Ammon's horn (tissue), 1 donor: ENCODE measurements at regions not wholly inside any gene's neighbourhood (a gene's known extent, or its start where the extent isn't known, plus 50 kb on each side); places are given as distances from the start of the nearest gene placed in this dataset.

ENCODE experiments used
- DNase-seq: peaks from one replicate; pipeline ENCODE4 v3.0.0-alpha.2; 2016; ENCODE audit warnings: low spot score

DNA sequence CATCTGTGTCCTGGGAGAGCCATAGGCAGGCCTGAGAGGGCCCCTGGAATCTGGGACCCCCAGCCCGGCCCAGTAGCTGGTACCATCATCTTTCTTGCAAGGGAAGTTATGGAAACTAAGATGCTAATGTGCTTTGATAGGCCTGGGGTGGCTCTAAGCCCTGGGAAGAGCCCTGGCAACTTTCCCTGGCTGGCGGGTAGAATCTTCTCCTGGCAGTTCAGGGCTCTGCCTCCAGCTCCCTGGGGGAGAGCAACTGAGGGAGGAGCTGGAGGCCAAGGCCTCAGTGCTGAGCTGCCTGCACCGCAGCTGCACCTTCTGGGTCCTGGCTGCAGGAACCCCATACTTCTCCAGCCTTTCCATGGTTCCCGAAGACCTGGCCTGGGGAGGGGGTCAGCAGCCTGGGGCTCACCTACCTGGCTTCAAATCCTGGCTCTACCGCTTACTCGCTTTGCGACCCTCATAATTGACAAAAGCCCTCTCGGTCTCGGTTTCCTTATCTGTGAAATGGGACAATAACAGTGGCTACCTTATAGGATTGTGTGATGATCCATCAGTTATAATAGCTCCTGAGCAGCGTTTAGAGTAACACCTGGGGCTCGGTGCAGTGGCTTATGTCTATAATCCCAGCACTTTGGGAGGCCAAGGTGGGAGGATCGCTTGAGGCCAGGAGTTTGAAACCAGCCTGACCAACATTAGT, 333.7 kb downstream of the SEC14L1 start:
- DNase-seq, result no peak

DNA sequence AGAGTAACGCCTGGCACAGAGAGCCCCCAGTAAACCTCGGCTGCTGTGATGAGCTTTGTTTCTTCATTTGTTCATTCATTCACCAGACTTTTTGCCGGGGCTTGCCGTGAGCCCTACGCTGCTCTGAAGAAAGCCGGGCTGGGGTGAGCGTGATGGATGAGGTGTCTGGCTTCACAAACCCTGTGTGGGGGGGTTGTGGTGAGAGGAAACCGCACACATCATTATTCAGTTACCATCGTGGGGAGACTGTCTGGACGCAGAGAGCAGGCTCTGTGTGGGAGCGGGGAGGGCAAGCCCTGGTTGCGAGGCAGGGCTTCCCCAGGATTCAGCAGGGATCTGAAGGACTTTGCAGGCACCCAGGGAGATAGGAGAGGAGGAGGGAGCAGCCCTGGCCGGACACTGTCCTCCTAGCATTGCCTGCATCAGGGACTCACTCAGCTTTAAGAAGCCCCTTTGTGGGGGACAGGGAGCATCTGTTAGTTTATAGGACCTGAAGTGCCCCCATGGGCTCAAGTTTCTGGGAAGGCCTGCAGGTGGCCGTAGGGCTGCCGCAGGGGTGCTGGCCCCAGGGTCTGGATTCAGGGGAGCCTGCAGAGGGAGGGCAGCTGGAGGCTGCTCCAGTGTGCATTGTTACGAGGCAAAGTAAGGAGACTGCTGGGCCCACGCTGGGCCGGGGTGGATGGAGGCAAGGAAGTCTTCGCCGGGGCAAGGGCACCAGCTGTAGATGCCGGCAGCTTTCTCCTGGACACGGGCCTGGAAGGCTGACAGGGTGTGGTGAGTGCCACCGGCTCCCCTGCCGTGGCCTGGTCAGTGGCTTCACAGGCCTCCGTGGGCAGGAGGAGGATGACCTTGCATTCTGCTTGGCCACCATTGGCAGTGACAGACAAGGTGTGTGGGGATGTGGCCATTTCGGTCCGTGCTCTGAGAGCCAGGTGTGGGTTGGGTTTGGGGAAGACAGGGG, 334.5 kb downstream of the SEC14L1 start:
- DNase-seq, result no peak

DNA sequence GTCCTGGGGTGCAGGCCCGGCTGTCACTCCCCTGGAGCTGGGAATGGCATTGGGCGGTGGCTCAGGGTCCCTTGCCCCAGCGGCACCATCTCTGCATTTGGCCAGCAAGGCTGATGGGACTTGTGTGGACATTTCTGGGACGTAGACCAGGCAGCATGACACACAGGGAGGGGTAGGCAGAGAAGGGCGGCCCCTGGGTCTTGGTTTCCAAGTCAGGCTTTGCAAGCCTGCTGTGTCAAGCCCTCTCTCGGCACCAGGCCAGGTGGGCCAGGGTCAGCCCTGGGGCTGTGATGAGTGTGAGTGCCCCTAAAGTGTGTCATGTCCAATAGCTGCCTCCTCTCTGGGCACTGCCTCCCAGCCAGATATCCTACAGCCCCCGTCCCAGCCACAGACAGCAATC, 335.2 kb downstream of the SEC14L1 start:
- no peak for DNase-seq

DNA sequence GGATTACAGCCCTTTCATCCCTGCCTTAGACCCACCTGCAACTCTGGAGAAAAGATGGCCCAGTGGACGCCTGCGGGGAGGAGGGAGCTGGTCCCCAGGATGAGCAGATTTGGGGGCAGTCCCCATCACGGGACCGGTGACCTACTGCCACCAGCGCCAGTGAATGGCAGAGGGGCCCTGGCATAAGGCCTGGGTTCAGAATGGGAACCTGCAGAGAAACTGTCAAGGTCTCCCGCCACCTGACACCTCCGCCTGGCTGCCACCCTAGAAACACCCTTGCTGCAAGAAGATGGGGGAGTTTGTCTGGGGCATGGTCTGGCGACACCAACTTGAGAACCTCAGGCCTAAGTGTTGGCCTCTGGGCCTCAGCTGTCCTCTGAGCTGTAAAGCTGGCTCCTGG, 335.7 kb downstream of the SEC14L1 start:
- no peak for DNase-seq

DNA sequence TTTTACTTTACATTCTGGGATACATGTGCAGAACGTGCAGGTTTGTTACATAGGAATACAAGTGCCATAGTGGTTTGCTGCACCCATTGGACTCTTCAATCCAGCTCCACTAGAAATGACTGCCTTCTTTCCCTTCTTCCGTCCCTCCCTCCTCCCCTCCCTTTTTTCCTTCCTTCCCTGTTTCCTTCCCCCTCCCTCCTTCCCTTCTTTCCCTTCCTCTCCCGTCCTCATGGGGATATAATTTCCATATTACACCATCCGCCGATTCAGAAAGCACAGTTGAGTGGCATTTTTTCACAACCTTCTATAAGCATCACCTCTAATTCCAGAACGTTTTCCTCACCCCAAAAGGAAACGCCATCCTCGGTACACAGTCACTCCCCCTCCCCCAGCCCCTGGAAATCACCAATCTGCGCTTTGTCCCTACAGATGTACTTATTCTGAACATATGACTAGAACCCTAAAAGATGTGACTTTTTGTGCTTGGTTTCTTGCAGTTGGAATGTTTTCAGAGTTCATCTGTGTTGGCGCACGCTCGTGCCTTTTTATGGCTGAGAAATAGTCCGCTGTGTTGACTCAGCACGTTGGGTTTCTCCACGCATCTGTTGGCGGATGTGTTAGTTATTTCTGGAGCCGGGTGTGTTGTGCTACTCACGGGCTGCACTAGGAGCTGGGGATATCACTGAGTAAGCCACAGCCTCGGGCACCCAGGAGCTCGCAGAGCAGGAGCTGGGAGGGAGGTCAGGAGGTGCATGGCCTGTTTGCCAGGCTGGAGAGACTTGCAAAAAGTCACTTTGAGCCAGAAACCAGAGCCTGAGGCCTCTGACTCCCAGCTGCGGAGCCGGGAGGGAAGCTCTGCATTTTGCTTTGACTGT, 336.4 kb downstream of the SEC14L1 start:
- peak; percentile 34 for DNase-seq

DNA sequence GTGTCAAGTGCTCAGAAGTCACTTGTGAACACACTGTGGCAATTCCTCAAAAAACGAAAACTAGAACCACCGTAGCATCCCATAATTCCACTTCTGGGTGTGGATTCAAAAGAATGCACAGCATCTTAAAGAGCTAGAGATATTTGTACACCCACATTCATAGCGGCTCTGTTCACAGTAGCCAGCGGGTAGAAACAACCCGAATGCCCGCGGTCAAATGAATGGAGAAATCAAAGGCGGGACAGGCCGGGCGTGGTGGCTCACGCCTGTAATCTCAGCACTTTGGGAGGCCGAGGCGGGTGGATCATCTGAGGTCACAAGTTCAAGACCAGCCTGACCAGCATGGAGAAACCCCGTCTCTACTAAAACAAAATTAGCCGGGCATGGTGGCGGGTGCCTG, 337.5 kb downstream of the SEC14L1 start:
- DNase-seq, result no peak

DNA sequence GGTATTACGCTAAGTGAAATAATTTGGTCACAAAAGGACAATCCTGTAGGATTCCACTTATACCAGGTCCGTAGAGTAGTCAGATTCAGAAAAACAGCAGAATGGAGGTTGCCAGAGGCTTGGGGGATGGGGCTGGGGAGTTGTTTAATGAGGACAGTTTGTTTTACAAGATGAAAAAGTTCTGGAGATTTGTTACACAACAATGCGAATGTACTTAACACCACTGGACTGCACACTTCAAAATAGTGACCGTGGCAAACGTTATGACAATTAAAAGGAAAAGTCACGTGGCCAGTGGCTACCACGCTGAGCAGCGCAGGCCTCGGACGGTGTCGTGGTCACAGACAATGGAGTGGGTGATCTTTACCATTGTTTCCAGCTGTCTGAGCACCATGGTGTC, 338.1 kb downstream of the SEC14L1 start:
- DNase-seq, result no peak

DNA sequence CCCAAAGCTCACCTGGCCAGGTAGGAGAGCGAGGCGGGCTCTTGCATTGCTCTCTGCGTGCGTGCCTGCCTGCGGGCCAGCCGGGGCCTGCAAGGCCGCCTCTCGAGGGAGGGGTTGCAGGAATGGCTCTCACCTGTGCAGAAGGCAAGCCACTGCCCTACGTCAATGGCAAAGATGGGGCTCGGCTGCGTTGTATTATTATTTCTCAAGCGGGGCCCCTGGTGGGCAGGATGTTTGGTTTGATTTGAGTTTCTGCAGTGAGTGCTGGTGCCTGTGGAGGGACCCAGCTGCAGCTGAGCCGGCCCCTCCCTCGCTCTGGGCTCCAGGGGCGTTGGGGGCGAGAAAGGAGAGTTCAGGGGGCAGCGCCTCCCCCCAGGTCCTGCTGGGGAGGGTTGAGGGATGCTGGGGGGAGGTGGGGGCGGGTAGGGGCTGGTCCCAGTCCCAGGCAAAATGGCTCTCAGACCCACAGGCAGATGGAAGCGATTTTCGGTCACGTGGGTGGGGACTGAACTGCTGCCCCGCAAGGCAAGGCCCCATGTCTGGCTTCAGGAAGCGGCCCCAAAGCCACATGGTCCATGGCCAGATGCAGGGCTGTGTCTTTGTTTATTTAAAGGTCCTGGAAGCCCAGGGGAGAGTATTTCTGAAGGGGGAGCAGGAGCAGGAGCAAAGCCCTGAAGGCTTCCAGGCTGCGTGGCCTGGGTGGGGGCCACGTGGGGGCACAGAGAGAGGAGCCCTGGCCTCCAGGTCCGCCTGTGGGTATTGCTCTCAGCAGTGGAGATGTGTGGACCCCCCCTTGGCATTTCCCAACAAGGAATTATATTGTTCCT, 338.8 kb downstream of the SEC14L1 start:
- no peak for DNase-seq

DNA sequence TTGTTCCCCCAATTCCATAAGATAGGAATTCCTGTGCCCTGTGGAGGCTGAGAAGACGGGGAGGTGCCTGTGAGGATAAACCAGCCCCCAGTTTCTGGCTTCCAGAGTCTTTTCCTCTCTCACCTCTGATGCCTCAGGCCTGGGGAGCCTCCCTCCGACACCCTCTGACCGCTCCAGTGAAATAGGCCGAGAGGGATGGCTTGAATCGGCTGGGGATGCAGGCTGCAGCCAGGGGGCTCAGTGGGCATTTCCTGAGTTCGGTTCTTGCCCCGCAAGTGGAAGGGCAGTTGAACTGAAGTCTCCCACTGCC, 339.4 kb downstream of the SEC14L1 start:
- DNase-seq, result no peak

DNA sequence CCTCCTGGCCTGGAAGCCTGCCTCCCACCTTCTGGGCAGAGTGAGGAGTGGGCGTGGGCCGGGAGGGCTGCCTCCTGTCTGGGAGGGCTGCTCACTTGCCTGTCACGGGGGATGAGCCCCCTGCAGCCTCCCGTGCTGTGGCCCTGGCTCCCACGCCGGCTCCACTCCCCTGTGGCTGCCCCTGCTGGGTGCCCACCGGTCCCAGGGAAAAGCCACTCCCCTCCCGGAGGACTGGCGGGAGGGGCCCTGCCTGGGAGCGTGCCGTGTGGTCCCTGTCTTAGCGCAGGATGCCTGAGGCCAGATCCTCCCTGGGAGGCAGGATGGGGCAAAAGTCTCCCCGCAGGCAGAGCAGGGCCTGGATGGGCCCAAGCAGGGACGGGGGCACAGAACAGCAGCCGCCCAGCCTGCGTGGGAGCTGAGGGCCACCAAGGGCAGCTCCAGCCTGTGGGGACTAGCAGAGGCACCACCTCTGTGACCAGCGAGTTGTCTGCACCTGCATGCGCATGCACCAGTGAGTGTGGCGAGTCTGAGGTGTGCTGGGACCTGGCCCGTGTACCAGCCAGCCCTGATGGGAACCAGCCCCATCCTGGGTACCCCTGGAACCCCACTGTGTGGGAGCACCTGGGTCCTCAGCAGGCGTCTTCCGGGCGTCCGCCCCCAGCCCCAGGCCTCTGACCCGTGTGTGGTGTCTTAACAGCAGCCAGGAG, 339.9 kb downstream of the SEC14L1 start:
- DNase-seq, result no peak

DNA sequence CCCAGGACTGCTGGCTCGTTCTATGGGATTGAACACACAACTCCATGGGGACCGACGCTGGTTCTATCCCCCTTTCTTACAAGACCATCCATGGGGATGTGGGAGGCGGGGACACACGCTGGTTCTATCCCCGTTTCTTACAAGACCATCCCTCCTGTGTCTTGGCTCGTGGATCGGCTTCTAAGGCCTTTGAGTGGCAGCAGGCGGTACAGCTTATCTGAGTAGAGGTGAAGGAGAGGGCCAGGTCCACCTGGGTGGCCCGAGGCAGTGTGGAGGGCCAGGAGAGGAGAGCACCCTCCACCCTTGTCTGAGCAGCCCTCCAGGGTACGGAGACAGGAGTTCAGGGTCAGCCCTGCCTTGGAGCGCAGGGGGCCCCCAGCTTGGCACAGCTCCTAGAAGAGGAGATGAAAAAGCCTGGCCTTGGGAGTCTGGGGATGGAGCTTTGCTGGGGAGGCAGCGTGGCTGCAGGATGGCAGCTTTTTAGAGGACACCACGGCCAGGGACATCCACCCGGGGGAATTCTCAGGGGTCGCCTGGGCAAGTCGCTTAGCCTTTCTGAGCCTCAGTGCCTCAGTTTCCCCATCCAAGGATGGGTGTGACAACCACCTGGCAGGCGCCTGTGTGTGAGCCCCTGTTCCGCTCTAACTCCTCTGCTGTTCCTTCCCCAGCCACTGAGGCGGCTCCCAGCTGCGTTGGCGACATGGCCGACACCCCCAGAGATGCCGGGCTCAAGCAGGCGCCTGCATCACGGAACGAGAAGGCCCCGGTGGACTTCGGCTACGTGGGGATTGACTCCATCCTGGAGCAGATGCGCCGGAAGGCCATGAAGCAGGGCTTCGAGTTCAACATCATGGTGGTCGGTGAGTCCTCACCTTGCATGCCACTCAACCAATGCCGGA, 341.0 kb downstream of the SEC14L1 start:
- DNase-seq, result no peak

DNA sequence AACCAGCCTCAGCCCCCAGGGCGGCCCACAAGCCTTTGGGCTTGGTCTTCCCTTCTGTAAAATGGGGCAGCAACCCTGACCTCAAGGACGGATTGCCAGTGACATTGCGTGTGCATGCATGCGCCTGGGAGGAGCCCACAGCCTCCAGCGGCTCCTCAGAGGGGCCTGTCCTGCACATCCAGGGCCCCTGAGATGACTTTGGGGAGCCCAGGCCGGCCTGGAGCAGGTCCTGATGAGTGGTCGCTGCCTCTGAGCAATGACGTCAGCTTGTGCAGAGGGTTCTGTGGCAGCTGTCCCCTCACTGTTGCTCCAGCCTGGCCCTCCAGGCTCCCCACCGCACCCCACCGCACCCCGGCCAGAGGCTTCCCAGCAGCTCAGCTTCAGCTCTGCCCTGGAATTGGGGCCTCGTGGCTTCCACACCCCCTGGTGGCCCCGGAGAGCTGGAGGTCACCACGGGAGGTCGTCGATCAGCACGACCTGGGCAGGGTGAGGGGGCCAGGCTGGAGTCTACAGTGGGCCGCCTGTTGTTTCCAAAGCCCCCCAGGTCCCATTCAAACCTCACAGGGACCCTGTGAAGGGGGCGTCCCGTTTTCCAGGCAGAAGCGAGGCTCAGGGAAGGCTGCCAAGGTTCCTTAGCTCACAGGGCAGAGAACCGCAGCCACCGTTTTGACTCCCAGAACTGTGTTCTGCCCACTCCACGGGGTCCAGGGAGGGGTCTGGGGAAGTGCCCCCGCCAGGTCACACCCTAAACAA, 341.8 kb downstream of the SEC14L1 start:
- DNase-seq, result no peak

DNA sequence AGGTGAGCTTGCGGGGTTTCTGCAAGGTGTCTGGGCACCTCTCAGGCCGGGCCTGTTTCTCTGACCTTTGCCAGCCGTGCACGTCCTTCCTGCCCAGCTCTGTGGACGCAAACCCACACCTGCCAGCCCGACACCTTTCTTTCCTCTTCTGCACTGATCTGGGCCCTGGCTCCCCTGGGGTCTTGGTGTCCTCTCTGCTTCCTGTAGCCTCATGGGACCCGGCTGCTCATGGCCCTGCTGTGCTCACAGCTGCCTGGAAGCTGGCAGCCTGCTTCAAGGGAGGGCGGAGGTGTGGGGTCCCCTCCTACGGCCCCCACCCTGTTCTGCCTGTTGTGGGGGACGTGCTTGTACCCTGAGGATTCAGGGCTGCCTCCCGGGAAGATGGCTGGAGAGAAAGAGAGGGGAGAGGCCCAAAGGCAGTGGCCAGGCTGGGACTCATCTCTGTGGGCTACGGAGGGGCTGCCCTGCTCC, 342.4 kb downstream of the SEC14L1 start:
- DNase-seq, result no peak

DNA sequence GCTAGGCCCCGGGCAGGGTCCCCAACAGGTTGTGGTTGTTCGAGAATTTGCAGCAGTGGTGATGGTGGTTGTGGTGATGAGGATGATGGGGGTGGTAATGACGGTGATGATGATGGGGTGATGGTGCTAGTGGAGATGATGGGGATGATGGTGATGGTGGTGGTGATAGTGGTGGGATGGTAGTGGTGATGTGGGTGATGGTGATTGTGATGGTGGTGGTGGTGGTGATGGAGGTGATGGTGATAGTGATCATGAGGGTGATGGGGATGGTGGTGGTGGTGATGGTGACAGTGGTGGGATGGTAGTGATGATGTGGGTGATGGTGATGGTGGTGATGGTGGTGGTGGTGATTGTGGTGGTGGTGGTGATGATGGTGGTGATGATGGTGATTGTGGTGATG, 343.3 kb downstream of the SEC14L1 start:
- no peak for DNase-seq

DNA sequence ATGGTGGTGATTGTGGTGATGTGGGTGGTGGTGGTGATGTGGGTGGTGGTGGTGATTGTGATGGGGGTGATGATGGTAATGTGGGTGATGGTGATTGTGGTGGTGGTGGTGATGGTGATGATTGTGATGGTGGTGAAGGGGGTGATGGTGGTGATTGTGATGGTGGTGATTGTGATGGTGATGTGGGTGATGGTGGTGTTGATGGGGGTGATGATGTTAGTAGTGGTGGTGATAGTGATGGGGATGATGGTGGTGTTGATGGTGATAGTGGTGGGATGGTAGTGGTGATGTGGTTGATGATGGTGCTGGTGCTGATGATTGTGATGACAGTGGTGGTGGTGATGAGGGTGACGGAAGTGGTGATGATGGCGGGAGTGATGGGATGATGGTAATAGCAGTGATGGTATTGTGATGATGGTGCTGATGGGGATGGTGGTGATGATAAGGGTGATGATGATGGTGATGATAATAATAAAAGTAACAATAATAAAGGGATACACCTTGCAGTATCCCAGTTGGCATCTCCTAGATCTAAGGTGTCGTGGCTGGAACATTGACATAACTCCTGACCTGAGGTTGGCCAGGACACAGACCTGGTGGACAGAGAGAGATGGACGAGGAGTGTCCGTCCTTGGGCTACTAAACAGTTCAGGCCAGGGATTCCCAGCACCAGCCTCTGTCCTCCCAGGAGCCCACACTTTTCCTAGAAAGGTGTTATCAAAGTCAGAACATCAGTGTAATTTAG, 344.5 kb downstream of the SEC14L1 start:
- DNase-seq, result no peak

DNA sequence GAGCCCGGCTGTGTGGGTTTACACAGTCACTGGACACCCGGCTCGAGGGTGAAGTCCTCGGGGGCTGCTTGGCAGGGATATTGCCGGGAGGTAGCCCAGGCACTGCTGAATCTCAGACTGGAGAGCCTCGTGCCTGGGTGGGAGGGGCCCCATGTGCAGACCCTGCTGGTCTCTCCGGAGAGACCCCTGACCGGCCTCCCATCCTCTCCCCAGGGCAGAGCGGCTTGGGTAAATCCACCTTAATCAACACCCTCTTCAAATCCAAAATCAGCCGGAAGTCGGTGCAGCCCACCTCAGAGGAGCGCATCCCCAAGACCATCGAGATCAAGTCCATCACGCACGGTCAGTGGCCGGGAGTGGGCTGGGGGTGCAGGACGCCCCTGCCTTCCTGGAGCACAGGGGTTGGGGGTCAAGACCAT, 346.5 kb downstream of the SEC14L1 start:
- DNase-seq, result no peak

DNA sequence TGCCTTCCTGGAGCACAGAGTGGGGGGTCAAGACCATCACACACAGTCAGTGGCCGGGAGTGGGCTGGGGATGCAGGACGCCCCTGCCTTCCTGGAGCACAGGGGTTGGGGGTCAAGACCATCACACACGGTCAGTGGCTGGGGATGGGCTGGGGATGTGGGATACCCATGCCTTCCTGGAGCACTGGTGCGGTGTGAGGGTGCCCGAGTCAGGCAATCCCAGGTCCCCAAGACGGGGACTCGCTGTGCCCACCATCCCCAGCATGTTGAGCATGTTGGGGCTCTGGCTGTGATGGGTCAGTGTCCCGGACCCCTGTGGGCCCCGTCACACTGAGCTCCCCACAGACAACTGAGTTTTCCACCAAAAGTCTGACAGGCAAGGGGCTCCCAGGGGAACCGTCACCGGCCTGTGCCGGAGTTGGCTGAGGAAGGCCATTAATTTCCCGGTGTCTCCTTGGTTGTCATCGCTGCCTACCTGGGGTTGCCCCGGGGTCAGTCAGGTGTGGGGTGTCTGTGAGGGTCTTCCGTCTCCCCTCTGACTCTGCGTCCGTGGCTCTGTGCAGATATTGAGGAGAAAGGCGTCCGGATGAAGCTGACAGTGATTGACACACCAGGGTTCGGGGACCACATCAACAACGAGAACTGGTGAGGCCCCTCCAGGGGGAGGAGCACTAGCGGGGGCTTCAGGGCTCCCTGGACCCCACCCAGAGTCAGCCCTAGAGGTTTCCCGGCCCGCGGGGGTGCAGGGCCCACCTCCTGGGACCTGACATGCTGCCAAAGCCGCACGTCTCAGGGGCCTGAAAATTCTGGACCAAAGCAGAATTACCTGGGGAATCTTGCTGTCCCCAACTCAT, 347.1 kb downstream of the SEC14L1 start:
- DNase-seq, result no peak
